HL-60 (cell line): ENCODE measurements at regions not wholly inside any gene's neighbourhood (a gene's known extent, or its start where the extent isn't known, plus 50 kb on each side); places are given as distances from the start of the nearest gene placed in this dataset.

Experiments used
- DNase-seq, 2 experiments: peaks; one replicate each; pipeline ENCODE4 v3.0.0-alpha.2; 2010 to 2020; ENCODE audit warnings: low read depth in 1 of 2, low spot score in 1 of 2
- H3K27ac ChIP-seq: fragments of 250-450 bp; sonication (Bioruptor Pico); replicated peaks from 2 replicates; pipeline ENCODE4 v1.5.1; 2020; ENCODE audit warnings: mild to moderate bottlenecking, moderate library complexity
- H3K27me3 ChIP-seq: fragments of 250-450 bp; sonication (Bioruptor Pico); 2 replicates; pipeline ENCODE4 v1.5.1; 2021; ENCODE audit warnings: mild to moderate bottlenecking, moderate library complexity; ENCODE audit not compliant: insufficient read depth, poor library complexity, severe bottlenecking
- H3K4me3 ChIP-seq: replicated peaks from 2 replicates; pipeline ENCODE4 v1.5.1; 2011; ENCODE audit warnings: mild to moderate bottlenecking, control low read depth, low read length; ENCODE audit not compliant: insufficient read depth
- GABPA ChIP-seq: IDR thresholded peaks from 2 replicates; pipeline ENCODE4 v1.6.1; 2012; ENCODE audit warnings: low read depth
- POLR2AphosphoS5 ChIP-seq: IDR thresholded peaks from 2 replicates; pipeline ENCODE4 v1.6.1; 2012; ENCODE audit warnings: low read depth
- SPI1 ChIP-seq: IDR thresholded peaks from 2 replicates; pipeline ENCODE4 v1.6.1; 2012; ENCODE audit warnings: low read depth, mild to moderate bottlenecking, borderline replicate concordance
- TF ChIP-seq, protein P1 (sequence below): IDR thresholded peaks from 2 replicates; pipeline ENCODE4 v1.6.1; 2012; ENCODE audit warnings: low read depth; ENCODE audit not compliant: insufficient replicate concordance
- TF ChIP-seq, protein P2 (sequence below): IDR thresholded peaks from one replicate; pipeline ENCODE4 v1.5.1; 2011; ENCODE audit warnings: low read length, control low read depth, inconsistent platforms; ENCODE audit not compliant: insufficient read depth

DNA sequence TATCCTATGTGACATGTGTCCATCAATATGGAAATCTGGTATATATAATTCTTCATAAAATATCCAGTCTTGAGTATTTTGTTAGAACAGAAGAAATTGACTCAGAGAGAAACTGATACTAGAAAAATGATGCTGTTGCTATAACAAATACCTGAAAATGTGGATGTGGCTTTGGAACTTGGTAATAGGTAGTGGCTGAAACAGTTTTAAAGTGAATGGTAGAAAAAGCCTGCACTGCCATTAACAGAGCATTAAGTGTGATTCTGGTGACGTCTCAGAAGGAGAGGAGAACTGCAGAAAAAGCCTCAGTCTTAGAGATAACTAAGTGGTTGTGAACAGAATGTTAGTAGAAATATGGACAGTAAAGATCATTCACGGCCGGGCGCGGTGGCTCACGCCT lies 634.9 kb upstream of the ZNF608 start:
- no peak for DNase-seq
- Histone ChIP-seq H3K27ac (no peak overlapping the region), H3K4me3 (no peak overlapping the region), H3K27me3 (no peaks in the 10 kb centered on the region)
- TF ChIP-seq SPI1 (no peak), POLR2AphosphoS5 (no peak), GABPA (no peak)
- TF ChIP-seq, protein P1, sequence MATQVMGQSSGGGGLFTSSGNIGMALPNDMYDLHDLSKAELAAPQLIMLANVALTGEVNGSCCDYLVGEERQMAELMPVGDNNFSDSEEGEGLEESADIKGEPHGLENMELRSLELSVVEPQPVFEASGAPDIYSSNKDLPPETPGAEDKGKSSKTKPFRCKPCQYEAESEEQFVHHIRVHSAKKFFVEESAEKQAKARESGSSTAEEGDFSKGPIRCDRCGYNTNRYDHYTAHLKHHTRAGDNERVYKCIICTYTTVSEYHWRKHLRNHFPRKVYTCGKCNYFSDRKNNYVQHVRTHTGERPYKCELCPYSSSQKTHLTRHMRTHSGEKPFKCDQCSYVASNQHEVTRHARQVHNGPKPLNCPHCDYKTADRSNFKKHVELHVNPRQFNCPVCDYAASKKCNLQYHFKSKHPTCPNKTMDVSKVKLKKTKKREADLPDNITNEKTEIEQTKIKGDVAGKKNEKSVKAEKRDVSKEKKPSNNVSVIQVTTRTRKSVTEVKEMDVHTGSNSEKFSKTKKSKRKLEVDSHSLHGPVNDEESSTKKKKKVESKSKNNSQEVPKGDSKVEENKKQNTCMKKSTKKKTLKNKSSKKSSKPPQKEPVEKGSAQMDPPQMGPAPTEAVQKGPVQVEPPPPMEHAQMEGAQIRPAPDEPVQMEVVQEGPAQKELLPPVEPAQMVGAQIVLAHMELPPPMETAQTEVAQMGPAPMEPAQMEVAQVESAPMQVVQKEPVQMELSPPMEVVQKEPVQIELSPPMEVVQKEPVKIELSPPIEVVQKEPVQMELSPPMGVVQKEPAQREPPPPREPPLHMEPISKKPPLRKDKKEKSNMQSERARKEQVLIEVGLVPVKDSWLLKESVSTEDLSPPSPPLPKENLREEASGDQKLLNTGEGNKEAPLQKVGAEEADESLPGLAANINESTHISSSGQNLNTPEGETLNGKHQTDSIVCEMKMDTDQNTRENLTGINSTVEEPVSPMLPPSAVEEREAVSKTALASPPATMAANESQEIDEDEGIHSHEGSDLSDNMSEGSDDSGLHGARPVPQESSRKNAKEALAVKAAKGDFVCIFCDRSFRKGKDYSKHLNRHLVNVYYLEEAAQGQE = no peak
- TF ChIP-seq, protein P2, sequence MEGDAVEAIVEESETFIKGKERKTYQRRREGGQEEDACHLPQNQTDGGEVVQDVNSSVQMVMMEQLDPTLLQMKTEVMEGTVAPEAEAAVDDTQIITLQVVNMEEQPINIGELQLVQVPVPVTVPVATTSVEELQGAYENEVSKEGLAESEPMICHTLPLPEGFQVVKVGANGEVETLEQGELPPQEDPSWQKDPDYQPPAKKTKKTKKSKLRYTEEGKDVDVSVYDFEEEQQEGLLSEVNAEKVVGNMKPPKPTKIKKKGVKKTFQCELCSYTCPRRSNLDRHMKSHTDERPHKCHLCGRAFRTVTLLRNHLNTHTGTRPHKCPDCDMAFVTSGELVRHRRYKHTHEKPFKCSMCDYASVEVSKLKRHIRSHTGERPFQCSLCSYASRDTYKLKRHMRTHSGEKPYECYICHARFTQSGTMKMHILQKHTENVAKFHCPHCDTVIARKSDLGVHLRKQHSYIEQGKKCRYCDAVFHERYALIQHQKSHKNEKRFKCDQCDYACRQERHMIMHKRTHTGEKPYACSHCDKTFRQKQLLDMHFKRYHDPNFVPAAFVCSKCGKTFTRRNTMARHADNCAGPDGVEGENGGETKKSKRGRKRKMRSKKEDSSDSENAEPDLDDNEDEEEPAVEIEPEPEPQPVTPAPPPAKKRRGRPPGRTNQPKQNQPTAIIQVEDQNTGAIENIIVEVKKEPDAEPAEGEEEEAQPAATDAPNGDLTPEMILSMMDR = no peak

DNA sequence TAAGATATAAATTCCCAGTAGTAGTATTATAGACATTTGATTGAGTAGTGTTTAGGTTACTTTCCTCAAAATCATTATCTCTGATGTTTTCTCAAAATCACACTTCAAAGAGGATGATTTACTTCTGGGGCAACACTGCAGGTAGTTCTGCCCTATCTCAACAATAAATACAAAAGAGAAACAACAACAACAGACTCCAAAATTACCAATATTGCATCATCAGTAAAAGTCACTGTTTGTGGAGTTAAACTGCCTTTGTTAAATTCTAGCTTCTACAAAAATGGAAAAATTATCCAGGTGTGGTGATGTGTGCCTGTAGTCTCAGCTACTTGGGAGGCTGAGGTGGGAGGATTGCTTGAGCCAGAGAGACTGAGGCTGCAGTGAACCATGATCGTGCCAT lies 637.6 kb upstream of the ZNF608 start:
- no peak for DNase-seq
- TF ChIP-seq, protein P2 = no peak
- TF ChIP-seq SPI1 (no peak), POLR2AphosphoS5 (no peak), GABPA (no peak)
- TF ChIP-seq, protein P1 = no peak
- no peaks in the 10 kb centered on the region for H3K27me3 ChIP-seq
- H3K27ac ChIP-seq = no peak overlapping the region
- H3K4me3 ChIP-seq = no peak overlapping the region

DNA sequence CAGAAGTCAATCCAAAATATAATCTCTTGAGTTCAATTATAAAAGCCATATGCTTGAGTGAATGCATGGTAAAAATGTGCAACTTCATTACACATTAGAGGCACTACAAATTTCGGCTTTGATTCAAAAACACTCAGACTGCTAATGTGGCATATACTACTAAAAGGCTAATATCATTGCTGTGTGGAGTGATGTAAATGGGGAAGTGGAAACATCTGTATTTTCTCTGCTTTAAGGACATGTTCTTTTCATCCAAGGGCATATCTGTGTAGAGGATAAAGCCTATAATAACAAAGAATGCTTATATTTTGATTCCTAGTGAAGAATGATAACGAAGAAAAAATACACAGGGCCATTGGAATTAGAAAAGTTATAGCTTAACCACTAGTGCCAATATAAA lies 643.9 kb upstream of the ZNF608 start:
- H3K27ac ChIP-seq = no peak overlapping the region
- no peak for DNase-seq
- no peaks in the 10 kb centered on the region for H3K27me3 ChIP-seq
- TF ChIP-seq SPI1 = no peak
- TF ChIP-seq, protein P1 = no peak
- TF ChIP-seq, protein P2 = no peak
- no peak for TF ChIP-seq GABPA
- TF ChIP-seq POLR2AphosphoS5 = no peak
- no peak overlapping the region for H3K4me3 ChIP-seq
